Trophoblast cell (in vitro differentiated cells and primary cell): ENCODE measurements at regions not wholly inside any gene's neighbourhood (a gene's known extent, or its start where the extent isn't known, plus 50 kb on each side); places are given as distances from the start of the nearest gene placed in this dataset.

Experiments used
- DNase-seq, 2 donors: peaks; one replicate each; pipeline ENCODE4 v3.0.0-alpha.2; 2016
- H2AFZ ChIP-seq: 2 replicates; pipeline ENCODE4 v1.6.1; 2013; ENCODE audit warnings: low read length, moderate library complexity, mild to moderate bottlenecking; ENCODE audit not compliant: insufficient read depth, poor library complexity
- H2AK5ac ChIP-seq: 2 replicates; pipeline ENCODE4 v1.6.1; 2013; ENCODE audit warnings: mild to moderate bottlenecking, low read length
- H2BK120ac ChIP-seq: 2 replicates; pipeline ENCODE4 v1.6.1; 2013; ENCODE audit warnings: low read length, mild to moderate bottlenecking, moderate library complexity; ENCODE audit not compliant: insufficient read depth, poor library complexity
- H2BK12ac ChIP-seq: 2 replicates; pipeline ENCODE4 v1.6.1; 2013; ENCODE audit warnings: mild to moderate bottlenecking, low read length, moderate library complexity
- H2BK5ac ChIP-seq: 2 replicates; pipeline ENCODE4 v1.6.1; 2013; ENCODE audit warnings: low read length, low read depth, moderate library complexity, mild to moderate bottlenecking; ENCODE audit not compliant: poor library complexity
- H3K14ac ChIP-seq: 2 replicates; pipeline ENCODE4 v1.6.1; 2013; ENCODE audit warnings: mild to moderate bottlenecking, low read length
- H3K18ac ChIP-seq: 2 replicates; pipeline ENCODE4 v1.6.1; 2013; ENCODE audit warnings: mild to moderate bottlenecking, low read length
- H3K23ac ChIP-seq: 2 replicates; pipeline ENCODE4 v1.6.1; 2013; ENCODE audit warnings: low read length
- H3K27ac ChIP-seq: 2 replicates; pipeline ENCODE4 v1.5.1; 2013; ENCODE audit warnings: low read depth, mild to moderate bottlenecking, inconsistent platforms, low read length, moderate library complexity
- H3K27me3 ChIP-seq: 2 replicates; pipeline ENCODE4 v1.6.1; 2013; ENCODE audit warnings: inconsistent platforms, mild to moderate bottlenecking, low read length, moderate library complexity; ENCODE audit not compliant: insufficient read depth
- H3K36me3 ChIP-seq, 2 experiments: 1 replicate in 1 of 2; 2 replicates in 1 of 2; pipeline ENCODE4 v1.6.1; 2013; ENCODE audit warnings: low read length in 2 of 2, mild to moderate bottlenecking in 2 of 2, moderate library complexity in 1 of 2; ENCODE audit not compliant: insufficient read depth in 2 of 2, control insufficient read depth in 1 of 2
- H3K4ac ChIP-seq: 2 replicates; pipeline ENCODE4 v1.6.1; 2013; ENCODE audit warnings: low read depth, mild to moderate bottlenecking, low read length, moderate library complexity
- H3K4me1 ChIP-seq, 2 experiments: 1 replicate in 1 of 2; 2 replicates in 1 of 2; pipeline ENCODE4 v1.6.1; 2013; ENCODE audit warnings: low read length in 2 of 2, mild to moderate bottlenecking in 2 of 2, moderate library complexity in 1 of 2; ENCODE audit not compliant: insufficient read depth in 2 of 2, control insufficient read depth in 1 of 2
- H3K4me2 ChIP-seq: 2 replicates; pipeline ENCODE4 v1.6.1; 2013; ENCODE audit warnings: inconsistent platforms, mild to moderate bottlenecking, low read length, moderate library complexity
- H3K4me3 ChIP-seq: 2 replicates; pipeline ENCODE4 v1.5.1; 2013; ENCODE audit warnings: mild to moderate bottlenecking, low read depth, low read length, inconsistent platforms
- H3K79me1 ChIP-seq: one replicate; pipeline ENCODE4 v1.6.1; 2013; ENCODE audit warnings: low read length
- H3K79me2 ChIP-seq: 2 replicates; pipeline ENCODE4 v1.6.1; 2013; ENCODE audit warnings: low read length, mild to moderate bottlenecking; ENCODE audit not compliant: control insufficient read depth, insufficient read depth, poor library complexity
- H3K9ac ChIP-seq: 2 replicates; pipeline ENCODE4 v1.6.1; 2013; ENCODE audit warnings: mild to moderate bottlenecking, low read length
- H3K9me3 ChIP-seq: 2 replicates; pipeline ENCODE4 v1.6.1; 2013; ENCODE audit warnings: low read depth, mild to moderate bottlenecking, control low read depth, inconsistent platforms, low read length; ENCODE audit not compliant: insufficient read depth
- H4K12ac ChIP-seq: 2 replicates; pipeline ENCODE4 v1.6.1; 2013; ENCODE audit warnings: low read depth, mild to moderate bottlenecking, low read length, moderate library complexity
- H4K8ac ChIP-seq: 2 replicates; pipeline ENCODE4 v1.6.1; 2013; ENCODE audit warnings: low read depth, mild to moderate bottlenecking, low read length, moderate library complexity
- H4K91ac ChIP-seq: one replicate; pipeline ENCODE4 v1.6.1; 2013; ENCODE audit warnings: low read depth, mild to moderate bottlenecking, low read length, moderate library complexity
- WGBS: extraction: QIAGEN DNeasy Blood & Tissue Kit; methylation state at CpG from one replicate; pipeline ENCODE4 v1.1.7; 2013; ENCODE audit warnings: missing lambda C conversion rate; ENCODE audit not compliant: insufficient read length, insufficient coverage; ENCODE audit errors: extremely low coverage; 5-methylcytosine and 5-hydroxymethylcytosine counted together

DNA sequence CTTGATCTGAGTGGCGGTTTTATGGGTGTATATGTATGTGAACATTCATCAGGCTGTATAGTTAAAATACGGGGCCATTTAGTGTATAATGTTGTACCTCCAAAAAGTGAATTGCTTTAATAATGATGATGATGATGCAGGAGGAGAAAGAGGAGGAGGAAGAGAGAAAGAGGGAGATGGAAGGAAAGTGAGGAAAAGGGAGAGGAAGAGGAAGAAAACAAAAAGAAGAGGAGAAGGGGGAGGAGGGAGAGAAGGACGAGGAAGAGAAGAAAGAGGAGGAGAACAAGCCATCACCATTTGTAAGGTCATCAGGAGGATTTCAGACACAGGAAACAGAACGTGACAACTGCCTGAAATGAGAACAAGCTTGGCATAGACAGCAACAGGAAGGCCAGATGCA is 168.4 kb upstream of the NCKAP5 start:
- H3K18ac ChIP-seq, result no peak overlapping the region
- H3K36me3 ChIP-seq, result no peaks in the 10 kb centered on the region
- H4K91ac ChIP-seq, result no peak overlapping the region
- H3K79me1 ChIP-seq, result no peaks in the 10 kb centered on the region
- H3K27me3 ChIP-seq, result no peaks in the 10 kb centered on the region
- no peak overlapping the region for H2AK5ac ChIP-seq
- peaks cover 2% of the 10 kb centered on the region for H3K9me3 ChIP-seq
- H3K14ac ChIP-seq, result no peak overlapping the region
- no peak overlapping the region for H3K4me2 ChIP-seq
- H3K27ac ChIP-seq, result no peak overlapping the region
- H2AFZ ChIP-seq, result no peak overlapping the region
- no peak overlapping the region for H2BK12ac ChIP-seq
- H2BK5ac ChIP-seq, result no peak overlapping the region
- no peak overlapping the region for H3K23ac ChIP-seq
- WGBS, result no CpG with 5 or more reads among the region's 4 CpGs
- H3K4ac ChIP-seq, result no peak overlapping the region
- no peak overlapping the region for H3K9ac ChIP-seq
- H3K4me3 ChIP-seq, result no peak overlapping the region
- H3K79me2 ChIP-seq, result no peaks in the 10 kb centered on the region
- H4K12ac ChIP-seq, result no peak overlapping the region
- H2BK120ac ChIP-seq, result no peak overlapping the region
- peaks cover 3 to 4% of the 10 kb centered on the region in 2 experiments for H3K4me1 ChIP-seq
- DNase-seq, result no peak
- no peak overlapping the region for H4K8ac ChIP-seq

DNA sequence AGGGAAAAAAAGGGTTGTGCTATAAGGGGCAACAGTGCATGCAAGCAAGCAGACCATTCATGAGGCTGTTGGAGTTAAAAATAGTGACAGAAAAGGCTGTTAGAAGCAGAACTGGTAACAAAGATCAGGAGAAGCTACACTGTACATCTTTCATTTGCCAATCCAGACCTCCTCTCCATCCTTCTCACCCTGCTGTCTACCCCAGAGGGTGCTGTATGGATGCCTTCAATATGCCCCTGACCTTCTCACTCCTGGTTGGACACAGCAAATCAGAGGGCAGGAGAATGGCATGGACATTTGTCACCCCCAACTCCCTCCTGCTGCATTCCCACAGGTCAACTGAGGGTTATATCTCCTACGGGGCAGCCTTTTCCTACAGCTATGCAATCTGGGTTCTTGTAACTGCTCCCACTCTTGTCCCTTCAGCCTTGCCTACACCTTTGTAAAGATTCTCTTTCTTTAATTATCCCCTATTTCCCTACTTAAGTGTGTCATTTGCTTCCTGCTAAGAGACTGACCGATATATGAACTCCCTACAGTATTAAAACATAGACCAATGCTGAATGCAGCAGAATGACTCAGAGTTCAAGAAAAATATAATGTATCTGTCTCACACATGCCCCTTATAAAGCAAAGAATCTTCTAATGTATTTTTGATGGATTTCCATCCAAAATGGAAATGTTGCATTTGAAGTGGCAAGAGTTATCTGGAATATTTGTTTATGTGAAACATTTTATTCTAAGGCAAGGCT is 169.2 kb upstream of the NCKAP5 start:
- no peak overlapping the region for H3K4ac ChIP-seq
- peaks cover 3 to 4% of the 10 kb centered on the region in 2 experiments for H3K4me1 ChIP-seq
- H4K8ac ChIP-seq, result no peak overlapping the region
- WGBS, result no CpG with 5 or more reads among the region's 2 CpGs
- no peak overlapping the region for H3K27ac ChIP-seq
- H3K79me2 ChIP-seq, result no peaks in the 10 kb centered on the region
- no peaks in the 10 kb centered on the region for H3K27me3 ChIP-seq
- H3K9me3 ChIP-seq, result peaks cover 2% of the 10 kb centered on the region
- H3K18ac ChIP-seq, result no peak overlapping the region
- no peaks in the 10 kb centered on the region for H3K36me3 ChIP-seq
- no peak overlapping the region for H4K12ac ChIP-seq
- H2BK12ac ChIP-seq, result no peak overlapping the region
- H3K14ac ChIP-seq, result no peak overlapping the region
- H2AFZ ChIP-seq, result no peak overlapping the region
- no peak overlapping the region for H3K4me3 ChIP-seq
- no peak overlapping the region for H4K91ac ChIP-seq
- H2AK5ac ChIP-seq, result no peak overlapping the region
- no peak overlapping the region for H3K9ac ChIP-seq
- no peak for DNase-seq
- H3K4me2 ChIP-seq, result no peak overlapping the region
- H2BK120ac ChIP-seq, result no peak overlapping the region
- H3K79me1 ChIP-seq, result no peaks in the 10 kb centered on the region
- H2BK5ac ChIP-seq, result no peak overlapping the region
- no peak overlapping the region for H3K23ac ChIP-seq

DNA sequence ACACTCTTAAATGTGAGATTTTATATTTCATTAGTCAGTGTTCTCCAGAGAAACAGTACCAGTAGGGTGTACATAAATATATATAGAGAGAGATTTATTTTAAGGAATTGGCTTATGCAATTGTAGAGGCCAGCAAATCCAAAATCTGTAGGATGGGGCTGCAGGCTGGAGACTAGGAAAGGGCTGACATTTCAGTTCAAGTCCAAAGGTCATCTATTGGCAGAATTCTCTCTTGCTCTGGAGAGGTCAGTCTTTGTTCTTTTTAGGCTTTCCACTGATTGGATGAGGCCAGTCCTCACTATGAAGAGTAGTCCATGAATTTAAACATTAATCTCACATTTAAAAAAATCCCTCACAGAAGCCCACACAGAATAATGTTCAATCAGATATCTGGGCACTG is 170.8 kb upstream of the NCKAP5 start:
- no peaks in the 10 kb centered on the region for H3K79me1 ChIP-seq
- no peaks in the 10 kb centered on the region for H3K9me3 ChIP-seq
- no peak overlapping the region for H4K91ac ChIP-seq
- no peak overlapping the region for H2BK120ac ChIP-seq
- no peak overlapping the region for H3K9ac ChIP-seq
- no peak overlapping the region for H3K27ac ChIP-seq
- no peak for DNase-seq
- no peak overlapping the region for H2AFZ ChIP-seq
- no peak overlapping the region for H3K4me2 ChIP-seq
- H3K18ac ChIP-seq, result no peak overlapping the region
- no peak overlapping the region for H3K23ac ChIP-seq
- no peak overlapping the region for H3K14ac ChIP-seq
- no peak overlapping the region for H3K4ac ChIP-seq
- H2BK5ac ChIP-seq, result no peak overlapping the region
- H2AK5ac ChIP-seq, result no peak overlapping the region
- peaks cover under 1 to 2% of the 10 kb centered on the region in 2 experiments for H3K4me1 ChIP-seq
- H3K36me3 ChIP-seq, result no peaks in the 10 kb centered on the region
- no peak overlapping the region for H3K4me3 ChIP-seq
- no peaks in the 10 kb centered on the region for H3K27me3 ChIP-seq
- H4K12ac ChIP-seq, result no peak overlapping the region
- H3K79me2 ChIP-seq, result no peaks in the 10 kb centered on the region
- H2BK12ac ChIP-seq, result no peak overlapping the region
- no peak overlapping the region for H4K8ac ChIP-seq

DNA sequence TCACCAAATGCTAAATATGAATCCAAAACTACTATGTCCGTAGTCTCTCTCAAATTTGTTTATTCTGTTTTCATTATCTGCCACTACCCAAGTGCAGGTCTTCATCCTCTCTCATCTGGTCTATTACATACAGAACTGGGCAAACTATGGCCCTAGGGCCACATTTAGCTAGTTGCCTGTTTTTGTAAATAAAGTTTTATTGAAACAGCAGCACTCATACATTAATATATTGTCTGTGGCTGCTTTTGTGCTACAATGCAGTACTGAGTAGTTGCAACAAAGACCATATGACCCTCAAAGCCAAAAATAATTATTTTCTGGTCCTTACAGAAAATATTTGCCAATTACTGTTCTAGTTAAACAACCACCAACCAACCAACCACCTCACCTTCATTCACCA is 172.2 kb upstream of the NCKAP5 start:
- no peak overlapping the region for H3K4me3 ChIP-seq
- H2AK5ac ChIP-seq, result no peak overlapping the region
- H3K4ac ChIP-seq, result no peak overlapping the region
- no peak overlapping the region for H3K18ac ChIP-seq
- no peak overlapping the region for H3K23ac ChIP-seq
- no peak overlapping the region for H3K14ac ChIP-seq
- H3K4me1 ChIP-seq, result no peaks in the 10 kb centered on the region
- no peak overlapping the region for H4K91ac ChIP-seq
- no peaks in the 10 kb centered on the region for H3K9me3 ChIP-seq
- no peak overlapping the region for H4K8ac ChIP-seq
- H2BK12ac ChIP-seq, result no peak overlapping the region
- no peak for DNase-seq
- no peaks in the 10 kb centered on the region for H3K36me3 ChIP-seq
- no peak overlapping the region for H2BK5ac ChIP-seq
- no peak overlapping the region for H4K12ac ChIP-seq
- no peak overlapping the region for H2BK120ac ChIP-seq
- no CpG with 5 or more reads among the region's 1 CpG for WGBS
- H3K4me2 ChIP-seq, result no peak overlapping the region
- H2AFZ ChIP-seq, result no peak overlapping the region
- no peaks in the 10 kb centered on the region for H3K79me1 ChIP-seq
- no peak overlapping the region for H3K27ac ChIP-seq
- no peaks in the 10 kb centered on the region for H3K27me3 ChIP-seq
- no peaks in the 10 kb centered on the region for H3K79me2 ChIP-seq
- H3K9ac ChIP-seq, result no peak overlapping the region
